Kidney glomerular epithelial cell (primary cell): ENCODE measurements at regions not wholly inside any gene's neighbourhood (a gene's known extent, or its start where the extent isn't known, plus 50 kb on each side); places are given as distances from the start of the nearest gene placed in this dataset.

Experiments
- DNase-seq: peaks from one replicate; lab custom pipeline; 2025; lab: John Stamatoyannopoulos, UW

GRCh38 chr17:36728030-36728991 lies 126.9 kb downstream of the MRM1 start:
- no peak for DNase-seq

GRCh38 chr17:36730095-36730808 lies 128.9 kb downstream of the MRM1 start:
- no peak for DNase-seq

DNA sequence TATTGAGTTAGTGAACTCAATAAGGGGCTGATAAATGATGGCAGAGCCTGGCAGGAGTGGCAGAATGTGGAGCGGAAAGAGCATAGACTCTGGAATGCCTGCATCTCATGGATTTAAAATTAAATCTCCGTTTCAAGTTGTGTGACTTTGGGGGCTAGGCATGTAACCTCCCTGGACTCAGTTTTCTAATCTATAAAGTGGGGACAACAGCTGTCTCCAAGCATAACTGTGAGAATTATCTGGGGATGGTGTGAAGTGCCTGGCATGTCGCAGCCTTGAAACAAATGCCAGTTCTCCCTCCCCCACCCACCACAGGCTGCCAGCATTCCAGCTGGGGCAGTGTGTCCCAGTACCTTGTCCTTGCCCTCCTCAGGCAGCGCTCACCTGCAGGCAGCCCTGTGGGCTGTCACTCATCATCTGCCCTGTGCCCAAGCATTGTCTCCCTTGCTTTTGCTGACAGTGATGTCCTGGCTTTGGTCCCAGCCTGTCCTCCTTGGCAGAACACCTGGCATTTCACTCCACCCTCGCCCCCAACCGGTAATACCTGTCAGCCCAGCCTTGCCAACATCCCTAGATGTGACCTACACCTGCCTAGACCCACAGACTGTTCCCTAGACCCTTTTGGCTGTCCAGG lies 129.6 kb downstream of the MRM1 start:
- DNase-seq = no peak

DNA sequence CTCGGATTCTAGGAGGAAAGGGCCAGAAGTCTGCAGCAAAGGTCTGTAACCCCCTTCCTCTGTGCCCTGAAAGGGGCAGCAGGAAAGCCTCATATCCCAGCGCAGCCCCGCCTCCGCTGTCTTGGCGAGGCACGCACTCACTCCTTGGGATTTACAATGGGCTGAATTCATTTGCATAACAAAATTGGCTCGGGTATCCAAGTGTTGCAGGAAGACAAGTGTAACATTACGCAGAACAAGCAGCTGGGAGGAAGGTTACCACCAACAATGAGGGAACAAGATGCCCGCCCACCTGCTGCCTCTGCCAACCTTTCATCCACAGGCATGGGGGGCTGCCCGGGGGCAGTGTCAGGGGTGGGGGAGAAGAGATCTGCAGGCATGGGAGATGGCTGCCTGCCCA lies 130.4 kb downstream of the MRM1 start:
- no peak for DNase-seq

DNA sequence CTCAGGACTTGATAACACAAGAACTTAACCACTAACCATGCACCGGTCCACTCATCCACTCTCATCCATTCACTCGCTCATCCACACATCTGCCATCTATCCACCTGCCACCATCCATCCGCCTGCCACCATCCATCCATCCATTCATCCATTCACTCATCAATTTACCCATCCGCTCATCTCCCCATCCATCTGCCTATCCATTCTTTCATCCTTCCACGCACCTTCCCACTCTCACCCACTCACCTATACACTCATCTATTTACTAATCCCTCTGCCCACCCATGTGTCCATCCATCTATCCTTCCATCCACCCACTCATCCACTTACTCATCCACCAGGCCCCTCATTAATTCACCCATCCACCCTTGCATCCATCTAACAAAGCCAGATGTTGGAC lies 131.0 kb downstream of the MRM1 start:
- DNase-seq = no peak

DNA sequence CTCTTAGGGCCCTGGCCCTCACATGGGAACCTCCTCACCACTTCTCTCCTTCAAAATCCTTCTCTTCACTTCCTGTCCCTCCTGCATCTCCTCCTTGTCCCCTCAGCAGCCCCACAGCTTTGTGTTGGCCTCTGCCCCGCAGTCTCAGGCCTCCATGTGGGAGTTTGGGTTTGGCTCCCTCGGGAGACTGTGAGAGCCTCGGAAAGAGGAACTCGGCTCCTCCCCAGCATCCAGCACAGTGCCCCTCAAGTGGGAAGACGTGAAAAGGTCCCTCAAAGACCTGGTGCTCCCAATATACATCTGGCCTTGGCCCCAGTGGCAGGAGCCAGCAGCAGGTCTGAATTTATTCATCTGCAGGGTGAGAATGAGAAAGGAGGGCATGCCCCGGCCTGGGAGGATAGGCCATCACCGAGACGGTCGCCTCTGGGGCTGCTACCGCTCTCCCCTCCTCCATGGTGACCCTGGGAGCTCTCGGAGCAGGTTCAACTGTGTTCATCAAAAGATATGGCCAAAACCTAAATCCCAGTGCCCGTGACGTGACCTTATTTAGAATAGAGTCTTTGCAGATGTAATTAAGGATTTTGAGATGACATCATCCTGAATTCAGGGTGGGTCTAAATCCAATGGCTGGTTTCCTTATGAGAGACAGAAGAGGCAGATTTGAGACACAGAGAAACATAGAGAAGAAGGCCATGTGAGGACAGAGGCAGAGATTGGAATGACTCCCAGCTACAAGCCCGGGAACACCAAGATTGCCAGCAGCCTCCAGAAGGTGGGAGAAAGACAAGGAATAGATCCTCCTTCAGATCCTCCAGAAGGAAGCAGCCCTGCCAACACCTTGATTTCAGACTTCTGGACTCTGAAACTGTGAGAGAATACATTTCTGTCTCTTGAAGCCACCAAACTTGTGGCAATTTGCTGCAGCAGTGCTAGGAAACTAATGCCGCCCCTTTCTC lies 135.1 kb downstream of the MRM1 start:
- DNase-seq = no peak

GRCh38 chr17:36739208-36739607 lies 137.8 kb downstream of the MRM1 start:
- DNase-seq = no peak

DNA sequence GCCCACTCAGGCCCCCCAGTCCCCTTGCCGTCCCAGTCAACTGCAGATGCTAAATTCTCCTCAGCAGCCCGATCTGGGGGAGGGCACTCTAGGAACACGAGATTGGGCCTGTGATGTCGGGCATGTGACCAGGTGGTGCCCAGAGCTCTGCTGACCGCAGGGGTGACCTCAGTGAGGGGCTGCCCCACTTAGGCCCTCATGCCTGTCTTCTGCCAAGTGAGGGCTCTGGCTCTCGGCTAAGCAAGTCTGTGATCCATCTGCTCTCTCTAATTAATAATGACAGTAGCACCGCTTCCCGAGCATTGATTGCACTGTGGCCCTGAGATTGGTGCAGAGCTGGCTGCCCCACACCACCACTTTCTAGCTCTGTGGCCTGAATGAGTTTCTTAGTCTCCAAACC lies 138.8 kb downstream of the MRM1 start:
- no peak for DNase-seq

DNA sequence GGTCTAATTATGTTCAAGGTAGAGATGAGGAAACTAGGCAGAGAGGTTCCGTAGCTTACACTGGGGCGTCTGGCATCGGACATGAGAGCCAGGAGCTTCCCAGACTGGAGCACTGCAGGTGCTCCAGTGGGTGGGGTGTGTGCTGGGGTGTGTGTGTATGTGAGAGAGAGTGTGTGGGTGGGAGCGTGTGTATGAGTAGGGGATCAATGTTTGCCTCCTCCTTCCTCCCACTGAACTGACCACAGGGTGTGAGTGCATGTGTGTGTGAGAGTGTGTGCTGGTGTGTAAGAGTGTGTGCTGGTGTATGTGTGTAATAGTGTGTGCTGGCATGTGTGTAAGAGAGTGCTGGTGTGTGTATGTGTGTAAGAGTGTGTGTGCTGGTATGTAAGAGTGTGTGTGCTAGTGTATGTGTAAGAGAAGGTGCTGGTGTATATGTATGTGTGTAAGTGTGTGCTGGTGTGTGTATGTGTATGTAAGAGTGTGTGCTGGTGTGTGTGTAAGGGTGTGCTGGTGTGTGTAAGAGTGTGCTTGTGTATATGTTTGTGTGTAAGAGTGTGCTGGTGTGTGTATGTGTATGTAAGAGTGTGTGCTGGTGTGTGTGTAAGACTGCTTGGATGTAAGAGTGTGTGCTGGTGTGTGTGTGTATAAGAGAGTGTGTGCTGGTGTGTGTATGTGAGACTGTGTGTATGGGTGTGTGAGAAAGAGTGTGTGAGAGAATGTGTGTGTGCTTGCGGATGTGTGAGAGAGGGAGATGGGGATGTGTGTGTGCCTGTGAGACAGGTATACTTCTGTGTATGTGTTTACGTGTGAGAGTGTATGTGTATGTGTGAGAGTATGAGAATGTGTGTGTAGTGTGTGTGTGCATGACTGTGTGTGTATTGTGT lies 139.9 kb downstream of the MRM1 start:
- no peak for DNase-seq

DNA sequence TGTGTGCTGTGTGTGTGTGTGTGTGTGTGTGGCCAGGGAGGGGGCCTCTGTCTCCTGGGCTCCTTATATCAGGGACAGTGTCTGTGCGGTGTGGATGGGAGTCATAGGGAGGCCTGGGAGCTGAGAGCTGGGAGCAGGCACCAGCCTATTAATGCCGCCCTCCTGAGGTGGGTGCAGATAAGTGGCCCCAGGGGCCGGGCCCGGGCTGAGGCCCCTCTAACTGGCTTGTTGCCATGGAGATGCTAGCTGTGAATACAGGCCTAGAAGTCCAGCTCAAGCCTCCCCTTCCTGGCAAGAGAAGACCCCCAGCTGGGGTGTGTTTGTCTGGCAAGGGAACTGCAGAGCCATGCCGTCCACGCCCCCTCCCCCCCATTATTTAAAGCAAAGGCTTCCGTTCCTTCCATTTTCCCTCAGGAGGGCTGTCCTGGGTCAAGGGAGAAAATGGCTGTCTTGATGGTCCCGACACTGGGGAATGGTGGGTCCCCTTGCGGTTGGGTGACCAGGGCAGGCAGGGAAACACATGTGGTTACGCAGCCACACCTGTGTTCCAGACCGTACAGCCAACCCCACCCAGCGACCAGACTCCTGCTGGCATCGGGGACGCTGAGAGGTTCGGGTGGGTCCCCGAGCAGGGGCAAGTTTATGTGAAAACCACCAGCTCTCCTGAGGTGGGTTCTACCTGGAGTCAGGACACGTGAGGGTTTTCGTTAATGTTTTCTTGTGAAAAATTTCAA lies 141.1 kb downstream of the MRM1 start:
- DNase-seq = no peak

DNA sequence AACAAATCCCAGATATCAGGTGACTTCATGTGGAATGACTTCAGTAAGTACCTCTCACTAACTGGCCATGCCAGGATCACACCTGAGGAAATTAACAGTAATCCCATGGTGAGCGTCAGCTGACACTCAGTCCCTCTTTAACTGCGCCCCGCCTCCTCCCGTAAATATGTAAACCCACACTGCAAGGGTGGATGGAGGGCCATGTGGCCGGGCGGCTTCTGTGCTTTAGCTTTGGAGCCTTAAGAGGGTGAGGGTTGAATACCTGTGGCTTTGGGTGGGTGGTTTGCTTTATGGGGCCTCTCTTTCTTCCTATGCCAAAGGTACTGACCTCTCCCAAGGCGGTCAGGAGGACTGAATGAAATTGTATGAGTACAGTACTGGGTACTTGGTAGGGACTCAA lies 141.7 kb downstream of the MRM1 start:
- no peak for DNase-seq

GRCh38 chr17:36746381-36747053 lies 145.1 kb downstream of the MRM1 start:
- DNase-seq = no peak

DNA sequence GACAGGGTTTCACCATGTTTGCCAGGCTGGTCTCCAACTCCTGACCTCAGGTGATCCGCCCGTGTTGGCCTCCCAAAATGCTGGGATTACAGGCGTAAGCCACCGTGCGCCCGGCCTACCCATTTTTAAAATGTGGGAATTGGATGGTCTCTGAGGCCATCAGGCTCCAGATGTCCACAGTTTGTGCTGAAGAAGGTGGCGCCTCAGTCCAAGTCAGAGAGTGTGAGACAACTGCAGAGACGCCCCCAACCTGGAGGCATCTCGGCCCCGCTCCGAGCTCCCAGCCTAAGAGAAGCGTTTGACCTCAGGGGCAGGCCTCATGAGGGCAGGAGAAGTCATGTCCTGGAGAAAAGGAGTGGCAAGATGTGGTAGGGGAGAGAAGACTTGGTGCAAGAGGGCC lies 146.5 kb downstream of the MRM1 start:
- no peak for DNase-seq

DNA sequence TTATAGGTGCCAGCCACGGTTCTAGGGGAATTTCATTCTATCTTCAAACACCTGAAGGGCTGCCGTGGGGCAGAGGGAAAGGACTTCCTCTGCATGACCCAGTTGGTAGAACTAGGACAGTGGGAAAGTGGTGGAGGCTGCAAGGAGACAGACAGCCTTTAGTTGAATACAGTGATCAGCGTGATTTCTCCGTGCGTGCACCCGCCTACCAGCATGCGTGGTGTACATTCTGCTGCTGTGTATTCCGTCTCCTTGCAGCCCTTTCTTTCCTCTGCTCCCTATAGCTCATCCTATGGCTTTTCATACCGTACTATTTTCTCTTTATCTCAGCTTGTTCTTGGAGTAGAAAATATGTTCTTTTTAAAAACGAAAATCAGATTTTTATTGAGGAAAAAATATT lies 146.9 kb downstream of the MRM1 start:
- DNase-seq = no peak

- no peak for DNase-seq
Measured at GRCh38 chr17:36749493-36749892, 148.1 kb downstream of the MRM1 start.

GRCh38 chr17:36750316-36750885 lies 149.0 kb downstream of the MRM1 start:
- no peak for DNase-seq

DNA sequence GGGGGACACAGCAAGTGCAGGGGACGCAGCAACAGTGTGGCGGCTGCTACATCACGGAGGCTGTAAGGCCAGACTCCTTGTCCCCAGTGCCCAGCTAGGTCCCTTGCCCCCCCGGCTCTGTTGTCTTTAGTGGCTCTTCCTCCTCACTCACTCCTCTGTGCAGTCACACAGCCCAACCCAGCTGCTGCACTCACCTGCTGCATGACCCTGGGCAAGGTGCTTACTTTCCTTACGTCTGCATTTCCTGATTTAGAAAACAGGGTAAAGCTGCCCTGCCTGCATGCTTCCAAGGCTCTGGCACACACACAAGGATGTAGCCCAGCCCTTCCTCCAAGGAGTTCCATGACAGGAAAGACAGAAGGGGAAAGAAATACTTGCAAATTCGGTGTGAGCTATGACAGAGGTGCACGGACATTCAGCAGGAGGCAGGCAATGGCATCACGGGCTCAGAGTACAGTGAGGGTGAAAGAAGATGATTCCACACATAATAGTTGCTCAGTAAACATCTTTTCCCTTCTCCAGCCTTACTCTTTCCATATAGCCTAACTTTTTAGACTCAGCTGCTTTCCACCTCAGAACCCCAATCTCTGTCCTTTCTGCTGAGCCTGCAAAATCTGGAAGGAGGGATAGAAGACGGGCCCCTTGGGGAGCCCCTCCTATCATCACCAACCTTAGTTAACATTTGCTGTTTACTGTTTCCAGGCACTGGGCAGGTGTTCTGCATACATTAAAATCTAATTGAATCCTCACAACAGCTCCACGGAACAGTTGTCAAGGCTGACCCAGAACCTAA lies 150.9 kb downstream of the MRM1 start:
- DNase-seq = no peak

DNA sequence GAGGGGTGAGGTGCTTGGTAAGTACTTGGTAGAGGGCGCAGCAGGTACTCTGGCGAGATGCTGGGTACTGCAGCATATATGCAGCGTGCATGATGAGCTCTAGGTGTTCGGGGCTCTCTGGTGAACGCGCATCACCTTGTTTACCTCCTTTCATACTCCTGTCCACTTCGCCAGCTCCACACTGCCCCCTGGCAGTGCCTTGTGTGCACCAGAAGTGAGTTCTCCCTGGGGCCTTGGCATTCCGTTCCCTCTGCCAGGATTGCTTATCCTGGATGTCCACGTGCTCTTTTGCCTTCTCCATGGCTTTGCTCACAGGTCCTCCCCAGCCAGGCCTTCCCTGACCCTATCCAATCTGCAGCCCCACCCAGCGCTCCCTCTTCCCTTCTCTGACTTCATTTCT lies 154.2 kb downstream of the MRM1 start:
- peak; percentile 15 for DNase-seq
